Small intestine (tissue), 7 donors: ENCODE measurements at regions not wholly inside any gene's neighbourhood (a gene's known extent, or its start where the extent isn't known, plus 50 kb on each side); places are given as distances from the start of the nearest gene placed in this dataset.
A peak's percentile ranks its signal among the peaks of the same experiment; 100 is the strongest.

ENCODE experiments used
- DNase-seq, 2 donors: peaks; one replicate each; pipeline versions ENCODE4 v3.0.0 to v3.0.0-alpha.2; 2013
- FAIRE-seq: peaks from 2 replicates; lab custom pipeline; 2012; peaks lifted over from hg19 to GRCh38; lab: Jason Lieb, UNC
- H3K27ac ChIP-seq, 3 donors: one replicate each; pipeline ENCODE4 v1.5.1; 2013; ENCODE audit warnings: low read length in 2 of 3, mild to moderate bottlenecking in 2 of 3, control low read depth in 1 of 3, inconsistent platforms in 1 of 3, low read depth in 1 of 3, moderate library complexity in 1 of 3
- H3K27me3 ChIP-seq, 3 donors: one replicate each; pipeline ENCODE4 v1.6.1; 2013; ENCODE audit warnings: low read length in 3 of 3, inconsistent platforms in 1 of 3; ENCODE audit not compliant: control insufficient read depth in 3 of 3, insufficient read depth in 3 of 3
- H3K36me3 ChIP-seq, 3 donors: one replicate each; pipeline ENCODE4 v1.6.1; 2013; ENCODE audit warnings: low read length in 3 of 3, inconsistent platforms in 1 of 3, low read depth in 1 of 3, mild to moderate bottlenecking in 1 of 3, moderate library complexity in 1 of 3; ENCODE audit not compliant: control insufficient read depth in 3 of 3, insufficient read depth in 2 of 3
- H3K4me1 ChIP-seq, 3 donors: one replicate each; pipeline ENCODE4 v1.6.1; 2013; ENCODE audit warnings: low read length in 2 of 3, inconsistent platforms in 1 of 3, low read depth in 1 of 3, mild to moderate bottlenecking in 1 of 3, moderate library complexity in 1 of 3; ENCODE audit not compliant: control insufficient read depth in 3 of 3, insufficient read depth in 2 of 3
- H3K4me3 ChIP-seq, 3 donors: one replicate each; pipeline ENCODE4 v1.5.1; 2013; ENCODE audit warnings: low read length in 3 of 3, control low read depth in 1 of 3, inconsistent platforms in 1 of 3, low read depth in 1 of 3, mild to moderate bottlenecking in 1 of 3, moderate library complexity in 1 of 3
- H3K9me3 ChIP-seq, 2 donors: one replicate each; pipeline ENCODE4 v1.6.1; 2013; ENCODE audit warnings: low read depth in 1 of 2, low read length in 1 of 2; ENCODE audit not compliant: control insufficient read depth in 2 of 2, insufficient read depth in 1 of 2
- WGBS, 3 donors: extraction: QIAGEN DNeasy Blood & Tissue Kit; methylation state at CpG; one replicate each; pipeline ENCODE4 v1.1.7; 2013; 5-methylcytosine and 5-hydroxymethylcytosine counted together
- donor health status: healthy with polysubstance abuse.
- donor health status: control.
- donor health status: control.
- donor health status: Bipolar disorder and iron deficiency.
- donor health status: healthy.

DNA sequence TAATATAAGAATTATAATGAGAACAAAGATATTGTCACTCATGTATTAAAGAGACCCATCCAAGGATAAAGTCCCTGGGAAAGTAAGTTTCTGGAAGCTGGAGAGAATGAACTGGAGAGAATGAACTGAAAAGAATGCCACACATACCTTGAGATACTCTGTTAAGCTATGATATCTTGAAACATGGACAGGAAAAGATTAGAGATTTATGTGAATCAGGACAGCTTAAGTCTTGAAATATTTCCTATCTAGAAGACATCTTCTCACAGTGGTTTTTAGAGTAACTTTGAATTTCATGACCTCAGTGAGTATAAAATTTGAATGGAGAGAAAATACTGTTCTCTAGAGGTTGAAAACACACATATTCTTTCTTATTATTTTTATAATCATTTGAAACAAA lies 201.3 kb upstream of the HMCN1 start:
- Histone ChIP-seq H3K36me3 (no peaks in the 10 kb centered on the region), H3K9me3 (peaks cover 0 to 3% of the 10 kb centered on the region in 2 donors), H3K4me3 (no peak overlapping the region), H3K4me1 (peaks cover 0 to 9% (median 0%) of the 10 kb centered on the region in 3 donors), H3K27me3 (no peaks in the 10 kb centered on the region), H3K27ac (no peak overlapping the region)
- FAIRE-seq, result no peak
- DNase-seq, result no peak

DNA sequence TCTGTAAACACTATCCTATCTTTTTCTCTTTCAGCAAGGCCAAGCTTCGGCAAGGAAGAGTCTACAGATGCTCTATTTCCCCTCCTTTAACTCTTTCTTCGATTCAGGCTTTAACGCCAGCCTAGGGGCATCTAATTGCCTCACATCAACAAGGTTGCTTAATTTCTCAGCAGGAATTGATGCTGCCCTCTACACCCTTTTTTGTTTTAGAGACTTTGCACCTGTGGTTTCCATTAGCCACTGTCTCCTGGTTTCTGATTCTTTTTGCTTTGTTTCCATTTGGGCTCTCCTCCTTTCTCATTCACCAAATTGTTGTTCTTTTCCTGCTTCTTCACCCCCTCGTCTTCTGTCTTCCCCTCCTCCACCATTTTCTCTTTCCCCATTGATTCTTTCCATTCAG lies 202.4 kb upstream of the HMCN1 start:
- DNase-seq (no peak), FAIRE-seq (no peak)
- H3K36me3 ChIP-seq, result no peaks in the 10 kb centered on the region
- no peak overlapping the region for H3K4me3 ChIP-seq
- H3K9me3 ChIP-seq, result no peaks in the 10 kb centered on the region
- no peaks in the 10 kb centered on the region for H3K27me3 ChIP-seq
- 86 to 99% (median 93%) methylated on average over 4 of the region's 4 CpGs for WGBS, 3 donors
- H3K27ac ChIP-seq, result no peak overlapping the region
- H3K4me1 ChIP-seq, result peaks cover 0 to 2% (median 0%) of the 10 kb centered on the region in 3 donors

DNA sequence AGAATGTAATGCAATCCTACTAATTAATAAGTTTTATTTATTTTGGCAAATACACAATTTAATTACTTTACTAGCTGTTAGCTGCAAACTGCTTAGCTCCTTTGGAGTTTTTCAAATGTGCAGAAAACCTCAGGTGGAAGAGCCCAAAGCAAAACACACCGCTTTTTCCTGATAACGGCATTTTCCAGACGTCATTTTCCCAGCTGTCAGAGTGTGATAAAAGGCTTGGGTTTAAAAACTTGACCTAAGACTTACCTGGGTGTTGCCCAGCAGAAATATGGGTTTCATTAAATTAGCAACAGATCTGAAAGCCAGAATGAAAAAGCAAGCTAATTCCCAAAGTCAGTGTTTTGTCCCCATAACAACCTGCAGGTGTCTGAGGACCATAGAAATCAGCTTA lies 204.0 kb upstream of the HMCN1 start:
- H3K9me3 ChIP-seq, result no peaks in the 10 kb centered on the region
- H3K27ac ChIP-seq, result no peak overlapping the region
- DNase-seq (no peak), FAIRE-seq (no peak)
- H3K4me1 ChIP-seq, result no peaks in the 10 kb centered on the region
- H3K27me3 ChIP-seq, result no peaks in the 10 kb centered on the region
- no peak overlapping the region for H3K4me3 ChIP-seq
- 67 to 78% (median 69%) methylated on average over 3 of the region's 3 CpGs for WGBS, 3 donors
- H3K36me3 ChIP-seq, result no peaks in the 10 kb centered on the region

- 23 to 71% (median 50%) methylated on average over 3 of the region's 3 CpGs for WGBS, 3 donors
- Histone ChIP-seq H3K4me1 (no peaks in the 10 kb centered on the region), H3K4me3 (no peak overlapping the region), H3K27ac (no peak overlapping the region), H3K9me3 (peaks cover 0 to 4% of the 10 kb centered on the region in 2 donors), H3K27me3 (no peaks in the 10 kb centered on the region), H3K36me3 (no peaks in the 10 kb centered on the region)
- FAIRE-seq (no peak), DNase-seq (peak in 1 of 2 donors; percentile 49)
Measured at GRCh38 chr1:185529673-185530072, 204.5 kb upstream of the HMCN1 start.

DNA sequence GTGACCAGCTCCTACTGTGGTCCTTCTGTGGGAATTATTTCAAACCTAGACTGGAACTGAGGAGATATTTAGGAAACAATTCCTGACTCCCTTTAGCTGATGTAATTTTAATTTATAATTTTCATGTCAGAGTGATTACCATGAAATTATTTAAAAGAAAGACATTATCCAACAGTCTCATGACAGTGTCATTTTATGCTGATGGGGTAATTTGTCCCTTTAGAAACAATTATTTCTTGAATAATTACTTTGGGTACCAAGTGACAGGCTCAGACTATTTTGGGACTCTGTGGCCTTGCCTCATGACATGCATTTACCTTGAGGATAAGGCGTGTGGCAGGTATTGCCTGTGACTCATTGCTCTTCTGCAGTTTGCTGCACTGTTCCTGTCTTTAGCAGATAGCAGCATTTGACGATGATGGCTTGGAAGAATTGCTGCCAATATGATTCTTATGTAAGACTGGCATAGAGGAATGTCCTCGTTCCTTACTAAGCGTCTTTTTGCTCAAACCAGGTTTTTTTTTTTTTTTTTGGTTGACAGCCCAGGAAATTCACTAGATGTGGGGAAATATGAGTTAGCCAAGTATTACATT lies 206.0 kb upstream of the HMCN1 start:
- H3K27ac ChIP-seq, result no peak overlapping the region
- H3K36me3 ChIP-seq, result no peaks in the 10 kb centered on the region
- peak in 1 of 2 donors; percentile 19 for DNase-seq
- no peaks in the 10 kb centered on the region for H3K27me3 ChIP-seq
- peaks cover 0 to 4% (median 0%) of the 10 kb centered on the region in 3 donors for H3K4me1 ChIP-seq
- H3K9me3 ChIP-seq, result peaks cover 0 to 9% of the 10 kb centered on the region in 2 donors
- 71 to 88% (median 78%) methylated on average over 4 of the region's 4 CpGs for WGBS, 3 donors
- H3K4me3 ChIP-seq, result no peak overlapping the region
- no peak for FAIRE-seq

DNA sequence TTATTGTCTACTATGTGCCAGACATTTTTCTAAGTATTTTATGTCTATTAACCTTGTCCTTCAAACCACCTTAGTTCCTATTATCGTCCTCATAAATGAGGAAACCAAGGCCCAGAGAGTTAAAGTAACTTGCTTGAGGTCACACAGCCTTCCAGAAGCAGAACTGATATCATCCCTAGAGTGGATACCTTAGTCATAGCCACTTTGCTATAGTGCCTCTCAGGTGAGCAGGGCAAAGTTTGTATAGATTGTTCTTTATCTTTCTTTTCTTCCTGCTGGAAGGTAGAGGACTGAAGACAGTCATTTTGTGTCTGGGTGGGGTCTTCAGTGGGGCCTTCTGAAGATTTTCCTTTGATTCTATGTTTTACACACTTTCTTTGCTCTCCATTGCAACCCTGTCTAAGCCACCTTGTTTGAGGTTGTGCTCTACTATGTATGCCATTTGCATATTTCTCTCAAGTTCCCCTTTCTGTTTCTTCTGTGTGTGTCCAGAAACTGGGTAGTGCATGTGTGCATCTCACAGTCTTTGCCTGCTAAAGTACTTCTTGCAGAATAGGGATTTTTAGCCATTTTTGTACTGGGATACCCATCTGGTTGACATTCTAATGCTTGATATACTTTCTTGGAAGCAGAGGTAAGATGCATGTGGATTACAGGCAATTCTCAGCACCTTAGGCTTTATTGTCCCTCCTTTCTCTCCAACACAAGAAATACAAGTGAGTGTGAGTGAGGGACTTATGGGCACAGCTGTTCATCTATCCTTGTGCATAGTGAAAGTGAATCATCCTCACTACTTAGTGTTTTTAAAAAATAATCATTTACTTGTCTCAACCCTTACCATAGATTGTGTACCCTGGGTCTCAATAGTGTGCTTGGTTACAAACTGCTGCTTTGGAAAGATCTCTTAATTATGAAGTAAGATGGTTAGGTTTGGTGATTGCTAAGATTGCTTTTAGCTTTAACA lies 207.6 kb upstream of the HMCN1 start:
- DNase-seq, result peak; percentile 34 to 37
- H3K4me3 ChIP-seq, result no peak overlapping the region
- H3K27me3 ChIP-seq, result no peaks in the 10 kb centered on the region
- peaks cover 0 to 4% (median 0%) of the 10 kb centered on the region in 3 donors for H3K4me1 ChIP-seq
- peaks cover 0 to 12% of the 10 kb centered on the region in 2 donors for H3K9me3 ChIP-seq
- FAIRE-seq, result no peak
- H3K27ac ChIP-seq, result no peak overlapping the region
- 73 to 84% (median 83%) methylated on average over 1 of the region's 1 CpG for WGBS, 3 donors
- H3K36me3 ChIP-seq, result no peaks in the 10 kb centered on the region

- H3K36me3 ChIP-seq, result no peaks in the 10 kb centered on the region
- WGBS, 3 donors, result 79 to 90% (median 80%) methylated on average over 2 of the region's 2 CpGs
- no peak overlapping the region for H3K27ac ChIP-seq
- FAIRE-seq, result no peak
- H3K27me3 ChIP-seq, result no peaks in the 10 kb centered on the region
- DNase-seq, result peak in 1 of 2 donors; percentile 33
- H3K4me1 ChIP-seq, result peaks cover 0 to 7% (median 0%) of the 10 kb centered on the region in 3 donors
- peaks cover 0 to 15% of the 10 kb centered on the region in 2 donors for H3K9me3 ChIP-seq
- H3K4me3 ChIP-seq, result no peak overlapping the region
Measured at GRCh38 chr1:185520188-185520920, 203.3 kb upstream of the IVNS1ABP start.

GRCh38 chr1:185517808-185518419 lies 200.9 kb upstream of the IVNS1ABP start:
- DNase-seq (no peak), FAIRE-seq (peak; percentile 10)
- 49 to 87% (median 79%) methylated on average over 2 of the region's 2 CpGs for WGBS, 3 donors
- H3K9me3 ChIP-seq, result peaks cover 0 to 3% of the 10 kb centered on the region in 2 donors
- no peaks in the 10 kb centered on the region for H3K27me3 ChIP-seq
- no peak overlapping the region for H3K4me3 ChIP-seq
- H3K36me3 ChIP-seq, result no peaks in the 10 kb centered on the region
- H3K4me1 ChIP-seq, result peaks cover 0 to 3% (median 0%) of the 10 kb centered on the region in 3 donors
- no peak overlapping the region for H3K27ac ChIP-seq
